ENCODE measurements at regions not wholly inside any gene's neighbourhood (a gene's known extent, or its start where the extent isn't known, plus 50 kb on each side); places are given as distances from the start of the nearest gene placed in this dataset.
"Not testable (repeated sequence)": the region's sequence is repeated elsewhere in the genome, so short reads cannot be mapped to it uniquely, and the experiment has no call there.

DNA sequence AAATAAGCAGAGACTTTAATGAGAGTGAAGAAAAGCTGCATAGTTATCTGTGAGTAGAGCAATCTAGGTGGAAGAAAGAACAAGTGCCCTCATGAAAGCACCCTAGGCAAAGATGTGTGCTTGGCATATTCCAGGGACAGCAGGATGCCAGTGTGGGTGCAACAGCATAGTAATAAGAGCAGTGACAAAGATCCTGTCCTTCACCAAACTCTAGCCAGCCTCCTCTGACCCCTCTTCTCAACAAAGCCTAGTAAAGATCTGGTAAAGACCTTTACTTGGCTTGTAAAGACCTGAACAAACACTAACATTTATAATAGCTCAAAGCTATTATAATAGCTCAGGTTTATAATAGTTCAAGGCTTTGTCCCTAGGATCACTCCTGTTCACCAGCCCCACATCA, 735.4 kb downstream of the PCDH7 start:
- TF ChIP-seq, protein P1, sequence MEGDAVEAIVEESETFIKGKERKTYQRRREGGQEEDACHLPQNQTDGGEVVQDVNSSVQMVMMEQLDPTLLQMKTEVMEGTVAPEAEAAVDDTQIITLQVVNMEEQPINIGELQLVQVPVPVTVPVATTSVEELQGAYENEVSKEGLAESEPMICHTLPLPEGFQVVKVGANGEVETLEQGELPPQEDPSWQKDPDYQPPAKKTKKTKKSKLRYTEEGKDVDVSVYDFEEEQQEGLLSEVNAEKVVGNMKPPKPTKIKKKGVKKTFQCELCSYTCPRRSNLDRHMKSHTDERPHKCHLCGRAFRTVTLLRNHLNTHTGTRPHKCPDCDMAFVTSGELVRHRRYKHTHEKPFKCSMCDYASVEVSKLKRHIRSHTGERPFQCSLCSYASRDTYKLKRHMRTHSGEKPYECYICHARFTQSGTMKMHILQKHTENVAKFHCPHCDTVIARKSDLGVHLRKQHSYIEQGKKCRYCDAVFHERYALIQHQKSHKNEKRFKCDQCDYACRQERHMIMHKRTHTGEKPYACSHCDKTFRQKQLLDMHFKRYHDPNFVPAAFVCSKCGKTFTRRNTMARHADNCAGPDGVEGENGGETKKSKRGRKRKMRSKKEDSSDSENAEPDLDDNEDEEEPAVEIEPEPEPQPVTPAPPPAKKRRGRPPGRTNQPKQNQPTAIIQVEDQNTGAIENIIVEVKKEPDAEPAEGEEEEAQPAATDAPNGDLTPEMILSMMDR (IDR thresholded peaks at IDR 0.05; ENCODE audit: control insufficient read depth, extremely low read depth, insufficient read depth) = no peak
- H3K4me3 ChIP-seq (ENCODE audit: low read depth, low read length) = no peak overlapping the region
- peak; percentile 4 for DNase-seq (ENCODE audit: low read depth)

DNA sequence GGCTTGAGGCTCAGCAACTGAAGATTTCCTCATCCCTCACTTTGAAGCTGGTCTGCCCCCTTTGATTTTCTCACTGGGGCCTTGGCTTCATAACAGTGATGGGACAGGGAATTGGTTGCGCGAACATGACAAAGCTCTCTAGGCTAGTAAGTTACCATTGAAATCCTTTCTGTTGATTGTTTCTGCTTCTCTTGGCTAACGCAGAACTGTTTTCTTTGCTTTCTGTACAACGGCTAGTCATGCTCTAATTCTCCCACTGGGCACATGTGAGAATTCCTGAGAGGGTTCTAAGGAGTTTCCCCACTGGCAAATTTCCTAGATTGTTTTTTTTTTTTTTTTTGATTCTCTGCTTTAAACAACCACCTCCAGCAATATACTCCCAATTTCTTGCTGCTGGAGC, 738.6 kb downstream of the PCDH7 start:
- no peak for DNase-seq (ENCODE audit: low read depth)

DNA sequence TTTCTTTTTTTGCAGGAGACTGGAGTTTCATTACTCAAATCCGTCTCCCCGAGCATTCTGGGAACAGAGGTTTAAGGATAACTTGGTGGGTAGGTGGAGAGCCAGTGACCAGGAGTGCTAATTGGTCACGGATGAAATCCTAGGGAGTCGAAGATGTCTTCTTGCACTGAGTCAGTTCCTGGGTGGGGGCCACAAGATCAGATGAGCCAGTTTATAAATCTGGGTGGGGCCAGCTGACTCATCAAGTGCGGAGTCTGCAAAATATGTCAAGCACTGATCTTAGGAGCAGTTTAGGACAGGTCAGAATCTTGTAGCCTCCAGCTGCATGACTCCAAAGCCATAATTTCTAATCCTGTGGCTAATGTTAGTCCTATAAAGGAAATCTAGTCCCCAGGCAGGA, 741.3 kb downstream of the PCDH7 start:
- DNase-seq (ENCODE audit: low read depth) = no peak
- H3K4me3 ChIP-seq (ENCODE audit: low read depth, low read length) = no peak overlapping the region
- TF ChIP-seq, protein P1 (IDR thresholded peaks at IDR 0.05; ENCODE audit: control insufficient read depth, extremely low read depth, insufficient read depth) = no peak

More for the DNA sequence above, 738.6 kb downstream of the PCDH7 start:
- no peak overlapping the region for H3K4me3 ChIP-seq (ENCODE audit: low read depth, low read length)
- TF ChIP-seq, protein P1 (IDR thresholded peaks at IDR 0.05; ENCODE audit: control insufficient read depth, extremely low read depth, insufficient read depth) = no peak

DNA sequence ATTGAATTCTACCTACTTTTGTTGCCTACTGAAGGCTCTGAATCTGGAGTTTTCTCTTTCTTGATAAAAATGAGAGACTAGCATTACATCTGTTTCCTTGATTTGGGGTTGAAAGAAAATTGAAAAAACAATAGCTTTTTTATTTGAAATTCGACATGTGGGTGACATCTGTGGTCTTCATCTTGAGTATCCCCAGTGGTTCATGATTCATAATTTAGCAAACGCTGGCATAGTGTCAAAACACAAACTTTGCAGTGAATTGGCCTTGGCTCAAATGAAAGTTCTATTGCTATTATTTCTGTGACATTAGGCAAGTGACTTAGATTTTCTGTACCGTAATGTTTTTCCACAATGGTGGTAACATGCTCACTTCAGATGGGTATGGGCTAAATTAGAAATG, 747.6 kb downstream of the PCDH7 start:
- DNase-seq (ENCODE audit: low read depth) = no peak

DNA sequence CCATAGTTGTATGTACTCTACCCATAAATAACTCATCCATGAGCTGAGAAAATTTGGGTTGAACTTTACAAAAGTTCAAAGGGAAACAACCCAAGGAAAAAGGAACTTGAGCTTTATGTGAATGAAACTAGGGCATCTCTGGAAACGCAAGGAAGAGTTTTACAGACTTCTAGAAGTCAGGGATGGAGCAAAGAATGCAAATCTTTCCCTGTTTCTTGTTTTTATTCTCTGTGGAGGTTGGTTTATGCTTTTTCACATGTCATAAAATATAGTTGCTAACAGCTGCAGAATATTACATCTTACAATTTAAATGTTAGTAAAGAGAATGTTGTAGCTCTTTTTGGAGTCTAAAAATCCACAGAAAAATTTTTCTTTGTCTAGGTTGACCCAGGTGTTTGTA, 754.1 kb downstream of the PCDH7 start:
- H3K4me3 ChIP-seq (ENCODE audit: low read depth, low read length) = no peak overlapping the region
- TF ChIP-seq, protein P1 (IDR thresholded peaks at IDR 0.05; ENCODE audit: control insufficient read depth, extremely low read depth, insufficient read depth) = no peak
- no peak for DNase-seq (ENCODE audit: low read depth)

More for the DNA sequence above, 747.6 kb downstream of the PCDH7 start:
- H3K4me3 ChIP-seq (ENCODE audit: low read depth, low read length) = no peak overlapping the region
- TF ChIP-seq, protein P1 (IDR thresholded peaks at IDR 0.05; ENCODE audit: control insufficient read depth, extremely low read depth, insufficient read depth) = no peak

DNA sequence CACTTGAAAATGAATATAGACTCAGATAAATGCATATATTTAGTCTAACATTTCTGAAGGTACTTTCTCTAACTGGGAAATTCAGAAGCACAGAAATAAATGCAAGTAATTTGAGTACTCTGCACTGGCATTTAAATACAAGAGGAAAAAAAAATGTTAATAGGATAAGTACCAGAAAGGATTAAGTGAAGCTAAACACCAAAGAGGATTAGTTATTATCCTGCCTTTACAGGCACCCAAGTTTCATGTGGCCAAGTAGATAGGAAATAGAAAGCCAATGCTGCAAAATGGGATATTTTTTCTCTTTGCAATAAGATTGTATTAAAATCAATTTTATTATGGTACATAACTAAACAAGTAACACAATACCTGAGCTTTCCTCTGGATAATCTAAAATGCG, 762.5 kb downstream of the PCDH7 start:
- no peak for DNase-seq (ENCODE audit: low read depth)
- TF ChIP-seq, protein P1 (IDR thresholded peaks at IDR 0.05; ENCODE audit: control insufficient read depth, extremely low read depth, insufficient read depth) = no peak
- no peak overlapping the region for H3K4me3 ChIP-seq (ENCODE audit: low read depth, low read length)

DNA sequence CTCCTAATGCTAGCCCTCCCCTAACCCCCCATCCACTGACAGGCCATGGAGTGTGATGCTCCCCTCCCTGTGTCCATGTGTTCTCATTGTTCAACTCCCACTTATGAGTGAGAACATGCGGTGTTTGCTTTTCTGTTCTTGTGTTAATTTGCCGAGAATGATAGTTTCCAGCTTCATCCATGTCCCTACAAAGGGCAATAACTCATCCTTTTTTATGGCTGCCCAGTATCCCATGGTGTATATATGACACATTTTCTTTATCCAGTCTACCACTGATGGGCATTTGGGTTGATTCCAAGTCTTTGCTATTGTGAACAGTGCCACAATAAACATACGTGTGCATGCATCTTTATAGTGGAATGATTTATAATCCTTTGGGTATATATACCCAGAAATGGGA, 779.0 kb downstream of the PCDH7 start:
- DNase-seq (ENCODE audit: low read depth) = not testable (repeated sequence)

More for the DNA sequence above, 779.0 kb downstream of the PCDH7 start:
- H3K4me3 ChIP-seq (ENCODE audit: low read depth, low read length) = not testable (repeated sequence)

Data from LNCaP clone FGC (cell line).